Rectal smooth muscle tissue (tissue), 1 donor: ENCODE measurements at regions not wholly inside any gene's neighbourhood (a gene's known extent, or its start where the extent isn't known, plus 50 kb on each side); places are given as distances from the start of the nearest gene placed in this dataset.
"Not testable (repeated sequence)": the region's sequence is repeated elsewhere in the genome, so short reads cannot be mapped to it uniquely, and the experiment has no call there.

Experiments
- H3K27ac ChIP-seq: one replicate; pipeline ENCODE4 v1.7.0; 2013; ENCODE audit warnings: low read depth, low read length, inconsistent platforms
- H3K27me3 ChIP-seq: one replicate; pipeline ENCODE4 v1.7.0; 2013; ENCODE audit warnings: low read length; ENCODE audit not compliant: control insufficient read depth, insufficient read depth
- H3K36me3 ChIP-seq: one replicate; pipeline ENCODE4 v1.7.0; 2013; ENCODE audit warnings: low read length; ENCODE audit not compliant: control insufficient read depth, insufficient read depth
- H3K4me1 ChIP-seq: one replicate; pipeline ENCODE4 v1.7.0; 2013; ENCODE audit warnings: low read length; ENCODE audit not compliant: control insufficient read depth, insufficient read depth
- H3K4me3 ChIP-seq: one replicate; pipeline ENCODE4 v1.7.0; 2013; ENCODE audit warnings: low read length
- H3K9ac ChIP-seq: one replicate; pipeline ENCODE4 v1.7.0; 2013; ENCODE audit warnings: low read length

DNA sequence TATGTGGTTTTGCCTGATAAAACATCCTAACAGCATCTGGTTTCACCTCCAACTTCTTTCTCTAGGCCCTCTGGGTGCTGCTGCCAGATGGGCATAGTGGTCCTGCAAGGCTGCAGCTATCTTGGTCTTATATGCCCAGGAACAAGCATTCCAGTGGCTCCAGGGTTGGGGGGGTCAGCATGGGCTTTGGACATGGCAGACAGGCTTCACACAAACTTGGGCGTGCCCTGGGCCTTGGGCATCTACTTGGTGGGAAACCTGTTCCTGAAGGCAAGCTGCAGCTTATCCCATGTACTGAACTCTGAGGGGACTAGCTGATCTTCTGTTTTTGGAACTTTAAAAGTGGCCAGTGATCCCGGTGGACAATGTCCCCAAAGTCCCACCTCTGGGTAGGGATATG lies 54.9 kb upstream of the ZNF678 start:
- Histone ChIP-seq H3K4me1 (no peaks in the 10 kb centered on the region), H3K36me3 (no peaks in the 10 kb centered on the region), H3K4me3 (no peak overlapping the region), H3K27ac (no peak overlapping the region), H3K27me3 (no peaks in the 10 kb centered on the region), H3K9ac (no peak overlapping the region)

- not testable (repeated sequence) for H3K27me3 ChIP-seq, H3K36me3 ChIP-seq, H3K4me3 ChIP-seq
These were observed 56.6 kb upstream of the ZNF678 start for GRCh38 chr1:227506490-227507393.

GRCh38 chr1:227496045-227496444 lies 67.3 kb upstream of the ZNF678 start:
- not testable (repeated sequence) for H3K27me3 ChIP-seq, H3K4me3 ChIP-seq, H3K27ac ChIP-seq, H3K9ac ChIP-seq, H3K4me1 ChIP-seq, H3K36me3 ChIP-seq

More at GRCh38 chr1:227506490-227507393, 56.6 kb upstream of the ZNF678 start:
- not testable (repeated sequence) for H3K9ac ChIP-seq, H3K27ac ChIP-seq, H3K4me1 ChIP-seq

- H3K4me1 ChIP-seq = not testable (repeated sequence)
These were observed 69.3 kb upstream of the ZNF678 start for GRCh38 chr1:227493863-227494551.

GRCh38 chr1:227490478-227490877 lies 72.9 kb upstream of the ZNF678 start:
- Histone ChIP-seq H3K27me3 (no peaks in the 10 kb centered on the region), H3K4me1 (no peaks in the 10 kb centered on the region), H3K9ac (no peak overlapping the region), H3K4me3 (no peak overlapping the region), H3K36me3 (no peaks in the 10 kb centered on the region), H3K27ac (no peak overlapping the region)

More at GRCh38 chr1:227493863-227494551, 69.3 kb upstream of the ZNF678 start:
- H3K4me3 ChIP-seq, H3K27ac ChIP-seq, H3K36me3 ChIP-seq, H3K27me3 ChIP-seq, H3K9ac ChIP-seq: not testable (repeated sequence)

- Histone ChIP-seq H3K27me3 (no peaks in the 10 kb centered on the region), H3K4me1 (no peaks in the 10 kb centered on the region), H3K27ac (no peak overlapping the region), H3K36me3 (no peaks in the 10 kb centered on the region), H3K9ac (no peak overlapping the region), H3K4me3 (no peak overlapping the region)
These were observed 73.4 kb upstream of the ZNF678 start for GRCh38 chr1:227490001-227490400.

DNA sequence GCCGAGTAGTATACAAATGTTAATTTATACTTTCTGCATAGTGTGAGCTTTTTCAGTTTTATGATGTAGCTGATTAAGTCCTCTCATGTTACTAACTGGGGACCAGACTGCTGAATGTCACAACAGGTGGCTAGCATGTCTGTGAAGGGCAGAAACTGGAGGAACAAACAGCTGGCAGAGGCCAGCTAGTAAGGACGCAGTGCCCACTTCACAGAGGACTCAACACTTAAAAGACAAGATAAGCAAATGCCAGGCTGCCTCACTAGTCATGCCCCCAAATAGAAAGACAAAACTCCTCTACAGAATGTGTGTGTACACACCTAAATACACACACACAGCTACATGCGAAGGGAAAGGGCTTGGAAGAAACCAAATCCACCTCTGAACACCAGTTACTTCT lies 73.8 kb upstream of the ZNF678 start:
- no peaks in the 10 kb centered on the region for H3K36me3 ChIP-seq
- no peaks in the 10 kb centered on the region for H3K27me3 ChIP-seq

GRCh38 chr1:227487606-227488005 lies 75.8 kb upstream of the ZNF678 start:
- no peak overlapping the region for H3K27ac ChIP-seq
- no peak overlapping the region for H3K4me3 ChIP-seq
- no peaks in the 10 kb centered on the region for H3K4me1 ChIP-seq
- no peak overlapping the region for H3K9ac ChIP-seq
- no peaks in the 10 kb centered on the region for H3K27me3 ChIP-seq
- H3K36me3 ChIP-seq = no peaks in the 10 kb centered on the region

More for the DNA sequence above, 73.8 kb upstream of the ZNF678 start:
- Histone ChIP-seq H3K9ac (no peak overlapping the region), H3K27ac (no peak overlapping the region), H3K4me1 (no peaks in the 10 kb centered on the region), H3K4me3 (no peak overlapping the region)

DNA sequence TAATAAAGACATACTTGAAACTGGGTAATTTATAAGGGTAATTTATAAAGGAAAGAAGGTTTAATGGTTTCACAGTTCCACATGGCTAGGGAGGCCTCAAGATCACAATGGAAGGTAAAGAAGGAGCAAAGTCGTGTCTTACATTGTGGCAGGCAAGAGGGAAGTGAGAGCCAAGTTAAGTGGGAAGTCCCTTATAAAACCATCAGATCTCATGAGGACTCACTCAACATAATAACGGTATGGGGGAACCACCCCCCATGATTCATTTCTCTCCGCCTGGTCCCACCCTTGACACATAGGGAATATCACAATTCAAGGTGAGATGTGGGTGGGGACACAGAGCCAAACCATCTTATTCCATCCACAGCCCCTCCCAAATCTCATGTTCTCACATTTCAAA lies 76.8 kb upstream of the ZNF678 start:
- Histone ChIP-seq H3K4me3 (no peak overlapping the region), H3K27me3 (no peaks in the 10 kb centered on the region), H3K36me3 (no peaks in the 10 kb centered on the region), H3K27ac (no peak overlapping the region), H3K4me1 (no peaks in the 10 kb centered on the region), H3K9ac (no peak overlapping the region)

DNA sequence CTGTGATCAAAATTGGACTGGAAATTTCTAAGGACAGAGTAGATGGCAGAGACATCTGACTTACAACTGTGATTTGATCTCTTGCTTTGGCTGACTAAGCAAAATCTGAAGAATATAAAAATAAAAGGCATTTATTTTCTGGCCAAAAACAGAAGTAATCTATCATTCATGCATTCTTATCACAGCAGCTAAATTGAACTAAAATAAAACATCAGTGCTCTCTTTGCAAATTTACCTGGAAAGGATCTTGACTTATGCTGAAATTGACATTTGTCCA lies 81.4 kb upstream of the ZNF678 start:
- no peak overlapping the region for H3K27ac ChIP-seq
- no peaks in the 10 kb centered on the region for H3K36me3 ChIP-seq
- H3K27me3 ChIP-seq = no peaks in the 10 kb centered on the region
- H3K4me1 ChIP-seq = no peaks in the 10 kb centered on the region
- no peak overlapping the region for H3K9ac ChIP-seq
- no peak overlapping the region for H3K4me3 ChIP-seq

GRCh38 chr1:227474072-227474471 lies 89.3 kb upstream of the ZNF678 start:
- H3K27me3 ChIP-seq, H3K4me3 ChIP-seq, H3K27ac ChIP-seq, H3K4me1 ChIP-seq, H3K9ac ChIP-seq, H3K36me3 ChIP-seq: not testable (repeated sequence)

GRCh38 chr1:227472772-227473171 lies 90.6 kb upstream of the ZNF678 start:
- H3K4me3 ChIP-seq = no peak overlapping the region
- H3K27ac ChIP-seq = no peak overlapping the region
- no peaks in the 10 kb centered on the region for H3K27me3 ChIP-seq
- H3K4me1 ChIP-seq = no peaks in the 10 kb centered on the region
- no peaks in the 10 kb centered on the region for H3K36me3 ChIP-seq
- no peak overlapping the region for H3K9ac ChIP-seq

DNA sequence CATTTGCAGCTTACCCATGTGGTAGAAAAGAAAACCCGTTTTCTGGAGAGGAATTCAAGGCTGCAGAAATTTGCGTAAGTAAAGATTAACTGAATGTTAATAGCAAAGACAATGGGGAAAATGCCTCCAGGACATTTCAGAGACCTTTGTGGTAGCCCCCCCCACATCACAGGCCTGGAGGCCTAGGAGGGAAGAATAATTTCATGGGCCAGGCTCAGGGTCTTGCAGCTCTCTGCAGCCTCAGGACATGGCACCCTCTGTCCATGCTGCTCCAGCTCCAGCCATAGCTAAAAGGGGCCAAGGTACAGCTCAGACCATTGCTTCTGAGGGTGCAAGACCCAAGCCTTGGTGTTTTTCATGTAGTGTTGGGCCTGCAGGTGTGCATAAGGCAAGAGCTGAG lies 92.7 kb upstream of the ZNF678 start:
- no peak overlapping the region for H3K9ac ChIP-seq
- no peaks in the 10 kb centered on the region for H3K27me3 ChIP-seq
- H3K27ac ChIP-seq = no peak overlapping the region
- H3K4me1 ChIP-seq = no peaks in the 10 kb centered on the region
- no peaks in the 10 kb centered on the region for H3K36me3 ChIP-seq
- H3K4me3 ChIP-seq = no peak overlapping the region
